ENCODE measurements at regions not wholly inside any gene's neighbourhood (a gene's known extent, or its start where the extent isn't known, plus 50 kb on each side); places are given as distances from the start of the nearest gene placed in this dataset.
A peak's percentile ranks its signal among the peaks of the same experiment; 100 is the strongest.

- DNase-seq = no peak
Measured at GRCh38 chr4:19010761-19011160, 989.2 kb upstream of the LCORL start.

- DNase-seq = no peak
Measured at GRCh38 chr4:19009881-19010280, 988.3 kb upstream of the LCORL start.

GRCh38 chr4:19005211-19005610 lies 983.7 kb upstream of the LCORL start:
- no peak for DNase-seq

GRCh38 chr4:19002170-19002569 lies 980.6 kb upstream of the LCORL start:
- no peak for DNase-seq

- no peak for DNase-seq
Measured at GRCh38 chr4:18999595-18999994, 978.0 kb upstream of the LCORL start.

GRCh38 chr4:18981234-18981615 lies 959.7 kb upstream of the LCORL start:
- DNase-seq = no peak

GRCh38 chr4:18980516-18981233 lies 959.1 kb upstream of the LCORL start:
- no peak for DNase-seq

GRCh38 chr4:18976884-18977283 lies 955.3 kb upstream of the LCORL start:
- no peak for DNase-seq

GRCh38 chr4:18975916-18976808 lies 954.6 kb upstream of the LCORL start:
- peak; percentile 58 for DNase-seq

GRCh38 chr4:18973296-18973695 lies 951.7 kb upstream of the LCORL start:
- DNase-seq = no peak

GRCh38 chr4:18961879-18962278 lies 940.3 kb upstream of the LCORL start:
- DNase-seq = no peak

GRCh38 chr4:18961266-18961665 lies 939.7 kb upstream of the LCORL start:
- DNase-seq = no peak

- DNase-seq = no peak
Measured at GRCh38 chr4:18957716-18958115, 936.2 kb upstream of the LCORL start.

- no peak for DNase-seq
Measured at GRCh38 chr4:18954538-18954937, 933.0 kb upstream of the LCORL start.

- DNase-seq = no peak
Measured at GRCh38 chr4:18953613-18954012, 932.1 kb upstream of the LCORL start.

GRCh38 chr4:18945464-18945863 lies 923.9 kb upstream of the LCORL start:
- DNase-seq = no peak

- DNase-seq = no peak
Measured at GRCh38 chr4:18942874-18943273, 921.3 kb upstream of the LCORL start.

GRCh38 chr4:18938343-18939099 lies 917.0 kb upstream of the LCORL start:
- DNase-seq = no peak

- no peak for DNase-seq
Measured at GRCh38 chr4:18937746-18938145, 916.2 kb upstream of the LCORL start.

GRCh38 chr4:18937080-18937479 lies 915.5 kb upstream of the LCORL start:
- no peak for DNase-seq

GRCh38 chr4:18935659-18936345 lies 914.2 kb upstream of the LCORL start:
- no peak for DNase-seq

GRCh38 chr4:18934197-18934596 lies 912.6 kb upstream of the LCORL start:
- DNase-seq = no peak

All from right hindlimb (tissue), 1 donor.